ENCODE measurements at regions not wholly inside any gene's neighbourhood (a gene's known extent, or its start where the extent isn't known, plus 50 kb on each side); places are given as distances from the start of the nearest gene placed in this dataset.

- no peak for TF ChIP-seq CTCF (IDR thresholded peaks at IDR 0.05)
- H3K36me3 ChIP-seq = no peaks in the 10 kb centered on the region
- no peak overlapping the region for H3K27ac ChIP-seq
- DNase-seq = no peak
- no peak overlapping the region for H3K4me3 ChIP-seq
- no peaks in the 10 kb centered on the region for H3K4me1 ChIP-seq
- no peaks in the 10 kb centered on the region for H3K27me3 ChIP-seq
- H3K9me3 ChIP-seq = no peaks in the 10 kb centered on the region
- intact Hi-C loops (cut with DNase I; ENCODE audit: low total_unique reads) = no loop called here
Measured at GRCh38 chr12:30862486-30862885, 64.1 kb upstream of the TSPAN11 start.

- intact Hi-C loops (cut with DNase I; ENCODE audit: low total_unique reads) = no loop called here
- Histone ChIP-seq H3K36me3 (no peaks in the 10 kb centered on the region), H3K27ac (no peak overlapping the region), H3K4me3 (no peak overlapping the region), H3K4me1 (no peaks in the 10 kb centered on the region), H3K9me3 (no peaks in the 10 kb centered on the region), H3K27me3 (no peaks in the 10 kb centered on the region)
- DNase-seq = no peak
- no peak for TF ChIP-seq CTCF (IDR thresholded peaks at IDR 0.05)
Measured at GRCh38 chr12:30859226-30859625, 67.3 kb upstream of the TSPAN11 start.

GRCh38 chr12:30858471-30858870 lies 68.1 kb upstream of the TSPAN11 start:
- Histone ChIP-seq H3K36me3 (no peaks in the 10 kb centered on the region), H3K9me3 (no peaks in the 10 kb centered on the region), H3K27ac (no peak overlapping the region), H3K4me1 (no peaks in the 10 kb centered on the region), H3K27me3 (no peaks in the 10 kb centered on the region), H3K4me3 (no peak overlapping the region)
- intact Hi-C loops (cut with DNase I; ENCODE audit: low total_unique reads) = no loop called here
- DNase-seq = no peak
- no peak for TF ChIP-seq CTCF (IDR thresholded peaks at IDR 0.05)

- H3K27ac ChIP-seq = no peak overlapping the region
- no peak for TF ChIP-seq CTCF (IDR thresholded peaks at IDR 0.05)
- H3K9me3 ChIP-seq = no peaks in the 10 kb centered on the region
- H3K36me3 ChIP-seq = no peaks in the 10 kb centered on the region
- no peaks in the 10 kb centered on the region for H3K27me3 ChIP-seq
- intact Hi-C loops (cut with DNase I; ENCODE audit: low total_unique reads) = loop anchor here (5.0 kb wide), 1 partner anchor 419 kb away; no protein-coding TSS in a partner anchor
- no peak for DNase-seq
- H3K4me3 ChIP-seq = no peak overlapping the region
- H3K4me1 ChIP-seq = peaks cover 0 to 3% (median 0%) of the 10 kb centered on the region in 4 donors
Measured at GRCh38 chr12:30853561-30854133, 72.9 kb upstream of the TSPAN11 start.

GRCh38 chr12:30850684-30851083 lies 75.9 kb upstream of the TSPAN11 start:
- Histone ChIP-seq H3K27ac (no peak overlapping the region), H3K4me3 (no peak overlapping the region), H3K36me3 (no peaks in the 10 kb centered on the region), H3K4me1 (peaks cover 0 to 3% (median 0%) of the 10 kb centered on the region in 4 donors), H3K9me3 (no peaks in the 10 kb centered on the region), H3K27me3 (peaks cover 0 to 11% of the 10 kb centered on the region in 2 donors)
- DNase-seq = no peak
- intact Hi-C loops (cut with DNase I; ENCODE audit: low total_unique reads) = loop anchor here (5.0 kb wide), 1 partner anchor 422 kb away; no protein-coding TSS in a partner anchor
- TF ChIP-seq CTCF (IDR thresholded peaks at IDR 0.05) = no peak

GRCh38 chr12:30847259-30847658 lies 79.3 kb upstream of the TSPAN11 start:
- Histone ChIP-seq H3K27ac (no peak overlapping the region), H3K9me3 (no peaks in the 10 kb centered on the region), H3K27me3 (peaks cover 0 to 16% of the 10 kb centered on the region in 2 donors), H3K4me1 (peaks cover 0 to 3% (median 0%) of the 10 kb centered on the region in 4 donors), H3K36me3 (no peaks in the 10 kb centered on the region), H3K4me3 (no peak overlapping the region)
- intact Hi-C loops (cut with DNase I; ENCODE audit: low total_unique reads) = no loop called here
- TF ChIP-seq CTCF (IDR thresholded peaks at IDR 0.05) = peak; percentile 43 to 52
- no peak for DNase-seq

All from tibial artery (tissue), 4 donors.